Uterus (tissue), 2 donors: ENCODE measurements at regions not wholly inside any gene's neighbourhood (a gene's known extent, or its start where the extent isn't known, plus 50 kb on each side); places are given as distances from the start of the nearest gene placed in this dataset.

Experiments used
- POLR2A ChIP-seq, 2 donors: fragments of 450-650 bp; IDR thresholded peaks; one replicate each; pipeline ENCODE4 v1.6.1; 2016; ENCODE audit warnings: antibody characterized with exemption in 2 of 2, mild to moderate bottlenecking in 1 of 2, moderate library complexity in 1 of 2
- TF ChIP-seq, protein P1 (sequence below), 4 experiments: fragments of 200-600 bp in 2 of 4; fragments of 450-650 bp in 2 of 4; sonication (generic) in 2 of 4; IDR thresholded peaks; one replicate each; pipeline ENCODE4 v1.5.1; 2016 to 2019; ENCODE audit warnings: antibody characterized with exemption in 4 of 4, mild to moderate bottlenecking in 2 of 4, moderate library complexity in 1 of 4

DNA sequence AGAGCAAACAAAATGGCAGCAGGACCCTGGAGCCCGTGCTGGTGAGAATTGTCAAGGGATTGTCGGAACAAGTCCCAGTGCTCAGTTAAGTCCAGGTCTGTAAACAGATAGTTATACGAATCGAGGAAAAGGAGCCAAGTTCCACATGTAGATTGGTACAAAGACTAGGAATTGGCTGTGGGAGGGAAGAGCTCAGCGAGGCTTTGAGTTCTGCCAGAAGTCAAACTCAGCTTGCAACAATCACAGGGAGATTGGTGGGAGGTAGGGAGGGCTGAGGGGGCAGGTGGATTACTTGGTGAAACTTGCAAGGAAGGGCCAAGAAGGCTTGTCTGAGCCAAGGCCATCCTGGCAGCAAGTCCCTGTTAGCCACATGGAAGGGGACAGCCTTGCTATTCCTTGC is 217.8 kb upstream of the ARL4C start:
- TF ChIP-seq, protein P1, sequence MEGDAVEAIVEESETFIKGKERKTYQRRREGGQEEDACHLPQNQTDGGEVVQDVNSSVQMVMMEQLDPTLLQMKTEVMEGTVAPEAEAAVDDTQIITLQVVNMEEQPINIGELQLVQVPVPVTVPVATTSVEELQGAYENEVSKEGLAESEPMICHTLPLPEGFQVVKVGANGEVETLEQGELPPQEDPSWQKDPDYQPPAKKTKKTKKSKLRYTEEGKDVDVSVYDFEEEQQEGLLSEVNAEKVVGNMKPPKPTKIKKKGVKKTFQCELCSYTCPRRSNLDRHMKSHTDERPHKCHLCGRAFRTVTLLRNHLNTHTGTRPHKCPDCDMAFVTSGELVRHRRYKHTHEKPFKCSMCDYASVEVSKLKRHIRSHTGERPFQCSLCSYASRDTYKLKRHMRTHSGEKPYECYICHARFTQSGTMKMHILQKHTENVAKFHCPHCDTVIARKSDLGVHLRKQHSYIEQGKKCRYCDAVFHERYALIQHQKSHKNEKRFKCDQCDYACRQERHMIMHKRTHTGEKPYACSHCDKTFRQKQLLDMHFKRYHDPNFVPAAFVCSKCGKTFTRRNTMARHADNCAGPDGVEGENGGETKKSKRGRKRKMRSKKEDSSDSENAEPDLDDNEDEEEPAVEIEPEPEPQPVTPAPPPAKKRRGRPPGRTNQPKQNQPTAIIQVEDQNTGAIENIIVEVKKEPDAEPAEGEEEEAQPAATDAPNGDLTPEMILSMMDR (IDR thresholded peaks at IDR 0.05): no peak
- TF ChIP-seq POLR2A (IDR thresholded peaks at IDR 0.05): no peak
